IMR-90 (cell line): ENCODE measurements at regions not wholly inside any gene's neighbourhood (a gene's known extent, or its start where the extent isn't known, plus 50 kb on each side); places are given as distances from the start of the nearest gene placed in this dataset.

Experiments used
- ATAC-seq: fragments of 200-7000 bp; cut with Tn5 transposase; 2 replicates; pipeline ENCODE4 v1.9.1; 2020; ENCODE audit warnings: low read depth, mild to moderate bottlenecking, moderate library complexity
- BruUV-seq: library from RNA; stranded (reverse); fragments of 400-500 nt; replicated peaks from 2 replicates; lab custom pipeline; 2021; lab: Mats Ljungman, UMichigan
- CTCF ChIA-PET: fragments of 300-600 bp; formaldehyde crosslinking; extraction: SDS; loops from one replicate; lab custom pipeline; 2021; ENCODE audit warnings: antibody characterized with exemption; lab: Yijun Ruan, JAX
- POLR2A ChIA-PET: fragments of 300-600 bp; sonication (Branson Sonifier 250); formaldehyde crosslinking; loops from one replicate; lab custom pipeline; 2022; ENCODE audit warnings: antibody characterized with exemption; ENCODE audit not compliant: unreplicated experiment; lab: Charles Lee
- DNase-seq: peaks from one replicate; pipeline ENCODE4 v3.0.0; 2013
- H2AFZ ChIP-seq: replicated peaks from 2 replicates; pipeline ENCODE3; 2013; ENCODE audit warnings: low read length, mild to moderate bottlenecking; ENCODE audit not compliant: poor library complexity
- H2AK5ac ChIP-seq: 2 replicates; pipeline ENCODE4 v1.6.1; 2013; ENCODE audit warnings: low read depth, low read length, inconsistent platforms
- H2AK9ac ChIP-seq: replicated peaks from 2 replicates; pipeline ENCODE3; 2013; ENCODE audit warnings: mild to moderate bottlenecking, low read depth, low read length, moderate library complexity; ENCODE audit not compliant: poor library complexity
- H2BK120ac ChIP-seq: 2 replicates; pipeline ENCODE4 v1.6.1; 2013; ENCODE audit warnings: low read depth, low read length, inconsistent platforms
- H2BK15ac ChIP-seq: 3 replicates; pipeline ENCODE4 v1.6.1; 2013; ENCODE audit warnings: low read depth, low read length, inconsistent platforms
- H2BK20ac ChIP-seq: 2 replicates; pipeline ENCODE4 v1.6.1; 2013; ENCODE audit warnings: low read depth, mild to moderate bottlenecking, inconsistent platforms, low read length, moderate library complexity
- H2BK5ac ChIP-seq: 2 replicates; pipeline ENCODE4 v1.6.1; 2013; ENCODE audit warnings: mild to moderate bottlenecking, low read depth, low read length, inconsistent platforms; ENCODE audit not compliant: poor library complexity, severe bottlenecking
- H3K14ac ChIP-seq: replicated peaks from 2 replicates; pipeline ENCODE4 v1.6.1; 2013; ENCODE audit warnings: low read depth, low read length, inconsistent platforms
- H3K18ac ChIP-seq: 2 replicates; pipeline ENCODE4 v1.6.1; 2013; ENCODE audit warnings: low read depth, low read length, control low read depth
- H3K23ac ChIP-seq: 2 replicates; pipeline ENCODE4 v1.6.1; 2013; ENCODE audit warnings: low read depth, low read length, inconsistent platforms
- H3K27ac ChIP-seq: 2 replicates; pipeline ENCODE4 v1.5.1; 2013; ENCODE audit warnings: mild to moderate bottlenecking, control low read depth, low read length; ENCODE audit not compliant: insufficient read depth
- H3K27me3 ChIP-seq: 2 replicates; pipeline ENCODE4 v1.6.1; 2013; ENCODE audit warnings: low read length; ENCODE audit not compliant: control insufficient read depth, insufficient read depth
- H3K36me3 ChIP-seq: 2 replicates; pipeline ENCODE4 v1.6.1; 2013; ENCODE audit warnings: low read length, mixed read lengths; ENCODE audit not compliant: control insufficient read depth, insufficient read depth
- H3K4ac ChIP-seq: 2 replicates; pipeline ENCODE4 v1.6.1; 2013; ENCODE audit warnings: low read depth, low read length, inconsistent platforms
- H3K4me1 ChIP-seq: 2 replicates; pipeline ENCODE4 v1.6.1; 2013; ENCODE audit warnings: low read length, mixed read lengths; ENCODE audit not compliant: control insufficient read depth, insufficient read depth
- H3K4me2 ChIP-seq: 2 replicates; pipeline ENCODE4 v1.6.1; 2013; ENCODE audit warnings: low read depth, mild to moderate bottlenecking, control low read depth, low read length, moderate library complexity
- H3K4me3 ChIP-seq: 2 replicates; pipeline ENCODE4 v1.5.1; 2013; ENCODE audit warnings: low read depth, mild to moderate bottlenecking, control low read depth, low read length, moderate library complexity; ENCODE audit not compliant: insufficient read depth
- H3K56ac ChIP-seq: 2 replicates; pipeline ENCODE4 v1.6.1; 2013; ENCODE audit warnings: low read length, inconsistent platforms; ENCODE audit not compliant: insufficient read depth; ENCODE audit errors: extremely low read depth
- H3K79me1 ChIP-seq, 2 experiments: 2 replicates each; pipeline ENCODE4 v1.6.1; 2013; ENCODE audit warnings: low read length in 2 of 2, inconsistent platforms in 1 of 2, low read depth in 1 of 2
- H3K9ac ChIP-seq: 2 replicates; pipeline ENCODE4 v1.6.1; 2013; ENCODE audit warnings: low read depth, low read length, control low read depth
- H3K9me1 ChIP-seq: 2 replicates; pipeline ENCODE4 v1.6.1; 2013; ENCODE audit warnings: low read length, inconsistent platforms; ENCODE audit not compliant: insufficient read depth
- H3K9me3 ChIP-seq: 2 replicates; pipeline ENCODE4 v1.6.1; 2013; ENCODE audit warnings: low read length; ENCODE audit not compliant: control insufficient read depth, insufficient read depth
- H4K20me1 ChIP-seq: 2 replicates; pipeline ENCODE4 v1.6.1; 2013; ENCODE audit warnings: low read length, inconsistent platforms; ENCODE audit not compliant: insufficient read depth
- H4K5ac ChIP-seq: 2 replicates; pipeline ENCODE4 v1.6.1; 2013; ENCODE audit warnings: mild to moderate bottlenecking, low read depth, low read length, control low read depth
- H4K8ac ChIP-seq, 2 experiments: 2 replicates each; pipeline ENCODE4 v1.6.1; 2013; ENCODE audit warnings: low read depth in 2 of 2, low read length in 2 of 2, control low read depth in 1 of 2, inconsistent platforms in 1 of 2
- H4K91ac ChIP-seq: 2 replicates; pipeline ENCODE4 v1.6.1; 2013; ENCODE audit warnings: low read depth, low read length, inconsistent platforms; ENCODE audit not compliant: insufficient read depth
- BHLHE40 ChIP-seq: fragments of 150-350 bp; IDR thresholded peaks from 2 replicates; pipeline ENCODE4 v1.6.1; 2016; ENCODE audit warnings: mild to moderate bottlenecking, low read depth, low read length
- CEBPB ChIP-seq: IDR thresholded peaks from 2 replicates; pipeline ENCODE4 v1.6.1; 2012; ENCODE audit warnings: low read depth, low read length, improper control_type of control experiment
- CHD1 ChIP-seq: IDR thresholded peaks from 2 replicates; pipeline ENCODE4 v1.6.1; 2012; ENCODE audit warnings: low read depth, low read length, improper control_type of control experiment
- MAFK ChIP-seq: IDR thresholded peaks from 2 replicates; pipeline ENCODE4 v1.6.1; 2012; ENCODE audit warnings: low read depth, low read length, improper control_type of control experiment
- MXI1 ChIP-seq: IDR thresholded peaks from 2 replicates; pipeline ENCODE4 v1.6.1; 2012; ENCODE audit warnings: low read depth, mild to moderate bottlenecking, low read length, moderate library complexity, borderline replicate concordance
- NFE2L2 ChIP-seq: fragments of 150-350 bp; IDR thresholded peaks from 2 replicates; pipeline ENCODE4 v1.6.1; 2016; ENCODE audit warnings: low read depth, mild to moderate bottlenecking, low read length
- POLR2A ChIP-seq: IDR thresholded peaks from 2 replicates; pipeline ENCODE4 v1.6.1; 2012; ENCODE audit warnings: mild to moderate bottlenecking, low read depth, low read length
- WGBS, 2 experiments: methylation state at CpG; one replicate each; pipeline versions ENCODE4 v1.1.5 to v1.1.7; 2013; ENCODE audit warnings: missing lambda C conversion rate in 2 of 2; ENCODE audit not compliant: insufficient read length in 1 of 2; ENCODE audit errors: extremely low coverage in 2 of 2; 5-methylcytosine and 5-hydroxymethylcytosine counted together
- dilution Hi-C: fragments of 300-500 bp; cut with HindIII; formaldehyde crosslinking; loops from one replicate; pipeline ENCODE4 v1.14.3; 2018; ENCODE audit warnings: low sequenced_read_pairs; ENCODE audit not compliant: unreplicated experiment
- in situ Hi-C: fragments of 300-500 bp; cut with MboI; formaldehyde crosslinking; loops from 3 replicates; pipeline ENCODE4 v1.14.3; 2019; ENCODE audit warnings: low sequenced_read_pairs, inconsistent platforms, mixed read lengths
- intact Hi-C: fragments of 100-400 bp; cut with micrococcal nuclease; formaldehyde crosslinking; loops from 2 replicates; pipeline ENCODE4 v1.10.0; 2022

GRCh38 chr12:63018273-63018672 lies 83.3 kb upstream of the PPM1H start:
- WGBS, 2 experiments: no CpG with 5 or more reads among the region's 4 CpGs
- H3K4me3 ChIP-seq: no peak overlapping the region
- no peak overlapping the region for H3K18ac ChIP-seq
- H4K20me1 ChIP-seq: no peaks in the 10 kb centered on the region
- H4K8ac ChIP-seq: no peak overlapping the region
- H2AK5ac ChIP-seq: no peak overlapping the region
- H4K91ac ChIP-seq: no peak overlapping the region
- no peak overlapping the region for H2BK20ac ChIP-seq
- no peak overlapping the region for H3K23ac ChIP-seq
- no peak overlapping the region for H2AFZ ChIP-seq
- DNase-seq (no peak), ATAC-seq (no peak)
- H2BK120ac ChIP-seq: no peak overlapping the region
- H3K4me1 ChIP-seq: no peaks in the 10 kb centered on the region
- dilution Hi-C loops (no loop called here), in situ Hi-C loops (no loop called here), intact Hi-C loops (no loop called here)
- H3K27me3 ChIP-seq: no peaks in the 10 kb centered on the region; the same call in 1 of the 2 replicates
- BruUV-seq: no TSS peak
- no peak overlapping the region for H2AK9ac ChIP-seq
- no peak overlapping the region for H3K14ac ChIP-seq
- no peaks in the 10 kb centered on the region for H3K36me3 ChIP-seq
- no peak overlapping the region for H4K5ac ChIP-seq
- ChIA-PET POLR2A (no interaction called here), CTCF (no interaction called here)
- no peak for TF ChIP-seq NFE2L2
- TF ChIP-seq CEBPB: no peak
- TF ChIP-seq MXI1: no peak
- no peak for TF ChIP-seq BHLHE40
- TF ChIP-seq POLR2A: no peak
- no peak for TF ChIP-seq CHD1
- peak; percentile 15; the same call in 1 of the 2 replicates for TF ChIP-seq MAFK
- H3K9me3 ChIP-seq: no peaks in the 10 kb centered on the region
- H3K56ac ChIP-seq: no peak overlapping the region
- no peak overlapping the region for H2BK5ac ChIP-seq
- H3K9ac ChIP-seq: no peak overlapping the region
- H3K27ac ChIP-seq: no peak overlapping the region
- no peaks in the 10 kb centered on the region for H3K9me1 ChIP-seq
- H3K4ac ChIP-seq: no peak overlapping the region
- H3K4me2 ChIP-seq: no peak overlapping the region
- no peak overlapping the region for H2BK15ac ChIP-seq
- H3K79me1 ChIP-seq: no peaks in the 10 kb centered on the region
